NCI-H2029 (cell line): ENCODE measurements at regions not wholly inside any gene's neighbourhood (a gene's known extent, or its start where the extent isn't known, plus 50 kb on each side); places are given as distances from the start of the nearest gene placed in this dataset.
"Not testable (repeated sequence)": the region's sequence is repeated elsewhere in the genome, so short reads cannot be mapped to it uniquely, and the experiment has no call there.

Source experiments
- DNase-seq: peaks from one replicate; lab custom pipeline; 2025; lab: John Stamatoyannopoulos, UW

- no peak for DNase-seq
Observed at GRCh38 chr3:4149296-4149695, 153.9 kb upstream of the SETMAR start.

DNA sequence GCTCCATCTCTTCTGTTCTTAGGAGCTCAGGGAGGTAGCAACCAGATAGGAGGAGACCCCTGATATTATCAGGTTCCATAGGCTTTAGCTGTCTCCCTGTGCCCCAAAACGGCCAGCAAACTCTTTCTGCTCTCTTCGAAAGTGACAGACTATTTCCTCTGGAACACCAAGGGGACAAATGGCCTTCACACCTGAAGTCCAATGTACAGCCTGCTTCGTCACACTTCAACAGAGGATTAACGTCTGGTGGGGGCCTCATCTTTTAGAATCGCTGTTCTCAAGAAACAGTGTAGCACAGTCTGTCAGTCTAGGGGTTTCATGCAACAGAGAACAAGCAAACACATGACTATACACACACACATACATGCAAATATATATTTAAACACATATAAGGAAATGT lies 152.4 kb upstream of the SETMAR start:
- no peak for DNase-seq

GRCh38 chr3:4151859-4152258 lies 151.3 kb upstream of the SETMAR start:
- DNase-seq = no peak

DNA sequence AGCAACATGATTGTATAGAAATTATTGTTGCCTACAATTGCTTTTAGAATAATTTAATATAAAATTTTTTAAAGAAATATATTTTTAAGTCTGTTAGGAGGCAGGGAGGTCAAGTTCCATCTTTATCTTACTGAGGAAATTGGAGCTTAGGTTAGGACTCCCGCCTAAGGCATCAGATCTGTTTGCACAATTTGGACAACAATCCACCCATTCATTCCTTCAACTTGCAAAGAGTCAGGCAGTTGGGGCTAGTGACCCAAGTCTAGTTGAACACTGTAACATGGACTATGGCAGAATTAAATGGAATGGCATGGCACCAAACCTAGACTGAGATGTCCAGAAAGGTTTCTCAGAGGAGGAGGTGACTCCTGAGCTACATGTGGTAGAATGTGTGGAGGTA lies 149.4 kb upstream of the SETMAR start:
- no peak for DNase-seq

GRCh38 chr3:4158329-4158728 lies 144.8 kb upstream of the SETMAR start:
- no peak for DNase-seq

GRCh38 chr3:4162096-4162495 lies 141.1 kb upstream of the SETMAR start:
- no peak for DNase-seq

DNA sequence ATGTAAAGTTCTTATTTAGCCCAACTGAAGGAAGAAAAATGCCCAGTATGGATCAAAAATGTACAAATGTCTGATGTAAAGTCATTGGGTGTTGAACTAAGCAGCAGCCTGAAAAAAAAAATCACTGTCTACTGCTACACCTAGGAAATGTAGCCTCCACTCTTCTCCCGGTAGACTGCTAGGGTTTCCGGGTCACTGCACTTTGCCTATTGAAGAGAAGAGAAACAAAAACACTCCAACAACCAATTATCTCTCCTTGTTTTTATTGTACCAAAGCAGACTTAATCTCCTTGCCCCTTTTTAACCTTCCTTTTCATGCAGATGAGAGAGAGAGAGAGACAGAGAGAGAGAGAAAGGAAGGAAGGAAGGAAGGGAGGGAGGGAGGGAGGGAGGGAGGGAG lies 140.2 kb upstream of the SETMAR start:
- no peak for DNase-seq

- DNase-seq = no peak
Observed at GRCh38 chr3:4166540-4166939, 136.6 kb upstream of the SETMAR start.

DNA sequence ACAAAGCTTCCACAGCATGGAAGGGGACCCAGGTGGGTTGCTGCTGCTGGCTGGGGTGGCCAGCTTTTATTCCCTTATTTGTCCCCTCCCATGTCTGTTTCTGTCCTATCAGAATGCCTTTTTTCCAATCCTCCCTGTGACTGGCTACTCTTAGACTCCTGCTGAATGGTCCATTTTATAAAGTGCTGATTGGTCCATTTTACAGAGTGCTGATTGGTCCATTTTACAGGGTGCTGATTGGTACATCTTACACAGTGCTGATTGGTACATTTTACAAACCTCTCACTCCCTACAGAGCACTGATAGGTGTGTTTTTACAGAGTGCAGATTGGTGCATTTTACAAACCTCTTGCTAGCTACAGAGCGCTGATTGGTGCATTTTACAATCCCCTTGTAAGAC lies 135.9 kb upstream of the SETMAR start:
- not testable (repeated sequence) for DNase-seq

GRCh38 chr3:4174791-4175190 lies 128.4 kb upstream of the SETMAR start:
- DNase-seq = no peak

- DNase-seq = no peak
Observed at GRCh38 chr3:4191971-4192370, 111.2 kb upstream of the SETMAR start.

- DNase-seq = no peak
Observed at GRCh38 chr3:4195006-4195405, 108.2 kb upstream of the SETMAR start.

DNA sequence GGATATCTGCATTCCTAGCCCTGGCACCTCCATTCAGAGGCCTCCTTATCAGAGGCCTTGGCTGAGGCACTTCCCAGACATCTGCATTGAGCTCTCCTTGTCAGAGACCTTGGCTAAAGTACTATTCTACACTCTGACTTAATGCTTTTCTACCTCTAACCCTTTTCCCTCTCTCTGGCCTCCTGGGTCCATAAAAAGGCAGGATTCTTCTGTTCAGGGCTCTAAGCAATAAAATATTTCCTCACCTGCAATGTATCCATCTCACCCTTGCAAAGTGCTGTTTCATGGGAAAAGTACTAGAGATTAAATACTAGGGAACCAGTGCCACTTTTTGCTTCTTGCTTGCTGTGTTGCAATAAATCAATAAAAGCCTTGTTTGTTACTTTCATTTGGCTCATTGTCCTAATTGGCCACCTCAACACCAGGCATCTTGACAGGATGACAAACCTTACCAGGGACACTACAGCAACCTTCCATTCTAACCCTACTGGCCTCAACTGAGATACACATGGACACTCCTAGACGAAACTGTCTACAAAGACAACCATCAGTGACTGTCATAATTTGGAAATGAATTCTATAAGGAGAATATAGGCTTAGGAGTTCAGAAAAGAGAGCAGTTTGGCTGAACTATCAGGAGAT lies 106.5 kb upstream of the SETMAR start:
- DNase-seq = no peak

- no peak for DNase-seq
Observed at GRCh38 chr3:4197670-4198069, 105.5 kb upstream of the SETMAR start.

- no peak for DNase-seq
Observed at GRCh38 chr3:4198491-4198890, 104.7 kb upstream of the SETMAR start.

GRCh38 chr3:4204776-4205175 lies 98.4 kb upstream of the SETMAR start:
- DNase-seq = not testable (repeated sequence)

DNA sequence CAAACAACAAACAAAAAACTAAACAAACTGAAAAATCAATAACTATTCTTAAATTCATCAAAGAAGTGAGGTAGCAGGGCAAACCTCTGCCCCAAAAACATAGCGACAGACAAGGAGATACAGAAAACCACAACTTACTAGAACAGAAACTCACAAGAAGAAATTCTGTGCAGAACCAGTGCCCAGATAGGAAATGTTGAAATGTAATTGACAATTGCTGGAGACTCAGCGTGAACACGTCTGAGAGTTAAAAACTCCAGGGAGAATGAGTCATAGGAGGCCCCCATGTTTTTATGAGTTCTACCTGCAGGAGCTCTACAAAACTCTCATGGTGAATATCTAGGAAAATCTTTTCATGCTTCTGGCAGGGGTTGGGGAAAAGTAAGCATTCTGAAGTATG lies 95.5 kb upstream of the SETMAR start:
- DNase-seq = no peak

- DNase-seq = no peak
Observed at GRCh38 chr3:4208556-4208955, 94.6 kb upstream of the SETMAR start.

GRCh38 chr3:4211610-4212009 lies 91.6 kb upstream of the SETMAR start:
- no peak for DNase-seq

DNA sequence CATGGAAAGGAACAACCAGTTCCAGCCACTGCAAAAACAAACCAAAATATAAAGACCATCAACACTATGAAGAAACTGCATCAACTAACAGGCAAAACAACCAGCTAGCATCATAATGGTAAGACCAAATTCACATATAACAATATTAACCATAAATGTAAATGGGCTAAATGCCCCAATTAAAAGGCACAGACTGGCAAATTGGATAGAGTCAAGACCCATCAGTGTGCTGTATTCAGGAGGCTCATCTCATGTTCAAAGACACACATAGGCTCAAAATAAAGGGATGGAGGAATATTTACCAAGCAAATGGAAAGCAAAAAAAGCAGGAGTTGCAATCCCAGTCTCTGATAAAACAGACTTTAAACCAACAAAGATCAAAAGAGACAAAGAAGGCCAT lies 89.7 kb upstream of the SETMAR start:
- not testable (repeated sequence) for DNase-seq

DNA sequence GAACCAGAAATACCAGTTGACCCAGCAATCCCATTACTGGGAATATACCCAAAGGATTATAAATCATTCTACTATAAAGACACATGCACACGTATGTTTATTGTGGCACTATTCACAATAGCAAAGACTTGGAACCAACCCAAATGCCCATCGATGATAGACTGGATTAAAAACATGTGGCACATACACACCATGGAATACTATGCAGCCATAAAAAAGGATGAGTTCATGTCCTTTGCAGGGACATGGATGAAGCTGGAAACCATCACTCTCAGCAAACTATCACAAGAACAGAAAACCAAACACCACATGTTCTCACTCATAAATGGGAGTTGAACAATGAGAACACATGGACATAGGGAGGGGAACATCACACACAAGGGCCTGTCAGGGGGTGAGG lies 86.2 kb upstream of the SETMAR start:
- not testable (repeated sequence) for DNase-seq

DNA sequence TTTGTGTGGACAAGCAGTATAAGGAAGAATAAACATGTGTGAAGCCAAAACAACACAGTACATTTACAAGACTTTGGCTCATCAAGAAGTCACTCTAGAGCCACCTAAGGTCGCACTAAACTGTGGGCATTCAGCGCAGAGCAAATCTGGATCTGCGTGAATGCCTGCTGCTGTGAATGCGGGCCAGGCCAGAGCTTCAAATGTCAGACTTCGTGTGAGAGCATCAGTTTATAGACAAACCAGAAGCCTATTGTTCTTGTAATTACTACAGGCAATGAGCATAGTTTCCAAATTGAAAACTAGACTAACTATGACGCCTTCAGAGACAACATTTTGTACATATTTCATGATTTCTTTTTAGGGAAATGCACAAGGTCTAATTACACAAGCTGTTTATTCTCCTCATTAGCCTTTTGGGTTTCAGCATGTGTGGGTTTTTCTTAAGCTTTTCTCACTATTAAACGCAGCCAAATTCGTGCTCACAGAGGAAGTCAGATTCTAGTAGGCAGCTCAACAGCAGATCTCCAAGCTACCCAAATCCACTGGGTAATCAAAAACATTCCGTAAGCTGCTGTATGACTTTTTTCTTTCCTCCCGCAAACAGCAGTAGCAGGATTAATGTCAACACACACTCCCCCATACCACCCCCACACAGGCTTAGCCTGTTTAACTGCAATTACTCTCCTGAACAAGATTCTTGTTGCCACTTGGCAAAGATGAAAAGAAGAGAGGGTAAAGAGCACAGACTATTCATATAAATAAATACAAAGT lies 84.5 kb upstream of the SETMAR start:
- no peak for DNase-seq

DNA sequence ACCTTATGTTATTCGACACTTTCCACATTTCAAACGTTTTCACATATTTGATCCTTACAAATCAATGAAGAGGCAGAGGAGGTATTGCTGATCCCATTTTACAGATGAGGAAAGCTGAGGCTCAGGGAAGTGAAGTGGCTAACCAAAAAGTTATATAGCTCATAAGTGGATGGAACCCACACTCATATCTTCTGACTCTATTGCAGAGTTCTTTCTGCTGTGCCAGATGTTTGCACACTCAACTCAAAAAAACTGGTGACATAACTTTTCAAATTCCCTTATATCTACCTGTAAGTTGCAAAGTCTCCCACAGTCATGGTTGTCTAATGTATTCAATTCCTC lies 84.0 kb upstream of the SETMAR start:
- DNase-seq = no peak

DNA sequence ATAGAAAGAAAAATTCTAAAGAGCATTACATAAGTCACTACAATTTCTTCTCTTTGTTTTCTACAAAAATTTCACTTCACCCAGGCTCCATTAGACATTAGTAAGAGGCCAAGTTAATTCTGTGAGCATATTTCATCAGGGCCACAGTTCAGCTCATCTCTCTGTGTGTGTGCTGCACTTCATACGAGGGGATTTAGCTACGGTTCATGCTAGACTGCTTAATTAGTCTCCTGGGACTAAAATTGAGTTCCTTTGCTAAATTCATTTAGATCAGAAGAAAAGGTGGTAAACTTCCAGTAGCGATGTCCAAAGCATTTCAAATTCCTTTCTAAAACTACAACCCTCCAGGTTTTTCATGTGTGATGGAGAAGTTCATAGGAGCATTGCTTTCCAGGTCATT lies 83.1 kb upstream of the SETMAR start:
- no peak for DNase-seq
